HS-27A (cell line): ENCODE measurements at regions not wholly inside any gene's neighbourhood (a gene's known extent, or its start where the extent isn't known, plus 50 kb on each side); places are given as distances from the start of the nearest gene placed in this dataset.

ENCODE experiments used
- DNase-seq: peaks from one replicate; pipeline ENCODE4 v3.0.0-alpha.2; 2012; ENCODE audit warnings: low read depth, missing footprints

GRCh38 chr2:11102466-11102865 is 52.8 kb upstream of the SLC66A3 start:
- DNase-seq, result no peak

GRCh38 chr2:11102956-11103860 is 52.1 kb upstream of the SLC66A3 start:
- no peak for DNase-seq

GRCh38 chr2:11103984-11104793 is 51.1 kb upstream of the SLC66A3 start:
- DNase-seq, result no peak

- no peak for DNase-seq
Observed at GRCh38 chr2:11104794-11105660, 50.2 kb upstream of the SLC66A3 start.
